ENCODE measurements at regions not wholly inside any gene's neighbourhood (a gene's known extent, or its start where the extent isn't known, plus 50 kb on each side); places are given as distances from the start of the nearest gene placed in this dataset.

DNA sequence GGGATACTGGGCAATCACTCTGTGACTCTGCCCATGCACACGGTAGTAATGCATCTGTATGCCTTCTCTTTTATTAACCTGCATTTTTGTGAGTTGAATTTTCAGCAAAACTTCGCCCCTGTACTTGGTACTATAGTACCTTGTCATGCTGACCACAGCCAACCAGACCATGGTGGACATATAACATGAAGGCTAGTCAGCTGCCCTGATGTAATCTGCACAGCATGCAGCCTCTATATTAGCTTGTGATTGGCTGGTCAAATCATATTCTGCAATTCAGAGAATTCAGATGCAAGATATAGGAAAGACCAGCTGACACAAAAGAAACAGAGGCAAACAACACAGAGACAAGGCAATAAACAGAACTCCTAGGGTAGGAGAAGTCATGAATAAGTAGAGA, 200.9 kb upstream of the JARID2 start:
- no peak for TF ChIP-seq FOXM1 (IDR thresholded peaks at IDR 0.05; ENCODE audit: low read depth, low read length)
- TF ChIP-seq, protein P1, sequence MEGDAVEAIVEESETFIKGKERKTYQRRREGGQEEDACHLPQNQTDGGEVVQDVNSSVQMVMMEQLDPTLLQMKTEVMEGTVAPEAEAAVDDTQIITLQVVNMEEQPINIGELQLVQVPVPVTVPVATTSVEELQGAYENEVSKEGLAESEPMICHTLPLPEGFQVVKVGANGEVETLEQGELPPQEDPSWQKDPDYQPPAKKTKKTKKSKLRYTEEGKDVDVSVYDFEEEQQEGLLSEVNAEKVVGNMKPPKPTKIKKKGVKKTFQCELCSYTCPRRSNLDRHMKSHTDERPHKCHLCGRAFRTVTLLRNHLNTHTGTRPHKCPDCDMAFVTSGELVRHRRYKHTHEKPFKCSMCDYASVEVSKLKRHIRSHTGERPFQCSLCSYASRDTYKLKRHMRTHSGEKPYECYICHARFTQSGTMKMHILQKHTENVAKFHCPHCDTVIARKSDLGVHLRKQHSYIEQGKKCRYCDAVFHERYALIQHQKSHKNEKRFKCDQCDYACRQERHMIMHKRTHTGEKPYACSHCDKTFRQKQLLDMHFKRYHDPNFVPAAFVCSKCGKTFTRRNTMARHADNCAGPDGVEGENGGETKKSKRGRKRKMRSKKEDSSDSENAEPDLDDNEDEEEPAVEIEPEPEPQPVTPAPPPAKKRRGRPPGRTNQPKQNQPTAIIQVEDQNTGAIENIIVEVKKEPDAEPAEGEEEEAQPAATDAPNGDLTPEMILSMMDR (IDR thresholded peaks at IDR 0.05 in 2 of 3, conservative IDR thresholded peaks at IDR 0.05 in 1 of 3; ENCODE audit: control insufficient read depth in 2 of 3, extremely low read depth in 1 of 3, insufficient read depth in 1 of 3, low read depth in 3 of 3, low read length in 3 of 3) = no peak
- TF ChIP-seq, protein P2, sequence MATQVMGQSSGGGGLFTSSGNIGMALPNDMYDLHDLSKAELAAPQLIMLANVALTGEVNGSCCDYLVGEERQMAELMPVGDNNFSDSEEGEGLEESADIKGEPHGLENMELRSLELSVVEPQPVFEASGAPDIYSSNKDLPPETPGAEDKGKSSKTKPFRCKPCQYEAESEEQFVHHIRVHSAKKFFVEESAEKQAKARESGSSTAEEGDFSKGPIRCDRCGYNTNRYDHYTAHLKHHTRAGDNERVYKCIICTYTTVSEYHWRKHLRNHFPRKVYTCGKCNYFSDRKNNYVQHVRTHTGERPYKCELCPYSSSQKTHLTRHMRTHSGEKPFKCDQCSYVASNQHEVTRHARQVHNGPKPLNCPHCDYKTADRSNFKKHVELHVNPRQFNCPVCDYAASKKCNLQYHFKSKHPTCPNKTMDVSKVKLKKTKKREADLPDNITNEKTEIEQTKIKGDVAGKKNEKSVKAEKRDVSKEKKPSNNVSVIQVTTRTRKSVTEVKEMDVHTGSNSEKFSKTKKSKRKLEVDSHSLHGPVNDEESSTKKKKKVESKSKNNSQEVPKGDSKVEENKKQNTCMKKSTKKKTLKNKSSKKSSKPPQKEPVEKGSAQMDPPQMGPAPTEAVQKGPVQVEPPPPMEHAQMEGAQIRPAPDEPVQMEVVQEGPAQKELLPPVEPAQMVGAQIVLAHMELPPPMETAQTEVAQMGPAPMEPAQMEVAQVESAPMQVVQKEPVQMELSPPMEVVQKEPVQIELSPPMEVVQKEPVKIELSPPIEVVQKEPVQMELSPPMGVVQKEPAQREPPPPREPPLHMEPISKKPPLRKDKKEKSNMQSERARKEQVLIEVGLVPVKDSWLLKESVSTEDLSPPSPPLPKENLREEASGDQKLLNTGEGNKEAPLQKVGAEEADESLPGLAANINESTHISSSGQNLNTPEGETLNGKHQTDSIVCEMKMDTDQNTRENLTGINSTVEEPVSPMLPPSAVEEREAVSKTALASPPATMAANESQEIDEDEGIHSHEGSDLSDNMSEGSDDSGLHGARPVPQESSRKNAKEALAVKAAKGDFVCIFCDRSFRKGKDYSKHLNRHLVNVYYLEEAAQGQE (IDR thresholded peaks at IDR 0.05; ENCODE audit: low read depth, low read length) = no peak
- no peak for TF ChIP-seq CREM (IDR thresholded peaks at IDR 0.05; ENCODE audit: low read depth)
- TF ChIP-seq, protein P3, sequence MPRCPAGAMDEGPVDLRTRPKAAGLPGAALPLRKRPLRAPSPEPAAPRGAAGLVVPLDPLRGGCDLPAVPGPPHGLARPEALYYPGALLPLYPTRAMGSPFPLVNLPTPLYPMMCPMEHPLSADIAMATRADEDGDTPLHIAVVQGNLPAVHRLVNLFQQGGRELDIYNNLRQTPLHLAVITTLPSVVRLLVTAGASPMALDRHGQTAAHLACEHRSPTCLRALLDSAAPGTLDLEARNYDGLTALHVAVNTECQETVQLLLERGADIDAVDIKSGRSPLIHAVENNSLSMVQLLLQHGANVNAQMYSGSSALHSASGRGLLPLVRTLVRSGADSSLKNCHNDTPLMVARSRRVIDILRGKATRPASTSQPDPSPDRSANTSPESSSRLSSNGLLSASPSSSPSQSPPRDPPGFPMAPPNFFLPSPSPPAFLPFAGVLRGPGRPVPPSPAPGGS (IDR thresholded peaks at IDR 0.05; ENCODE audit: borderline replicate concordance, insufficient read depth, low read depth, low read length, poor library complexity, severe bottlenecking) = no peak
- TF ChIP-seq, protein P4, sequence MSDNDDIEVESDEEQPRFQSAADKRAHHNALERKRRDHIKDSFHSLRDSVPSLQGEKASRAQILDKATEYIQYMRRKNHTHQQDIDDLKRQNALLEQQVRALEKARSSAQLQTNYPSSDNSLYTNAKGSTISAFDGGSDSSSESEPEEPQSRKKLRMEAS (IDR thresholded peaks at IDR 0.05; ENCODE audit: low read depth, low read length) = no peak
- TF ChIP-seq JUNB (IDR thresholded peaks at IDR 0.05) = no peak

Data from GM12878 (cell line).